H9 (cell line): ENCODE measurements at regions not wholly inside any gene's neighbourhood (a gene's known extent, or its start where the extent isn't known, plus 50 kb on each side); places are given as distances from the start of the nearest gene placed in this dataset.

Experiments
- DNase-seq: peaks from one replicate; pipeline ENCODE4 v3.0.0-alpha.2; 2017
- H2AFZ ChIP-seq: one replicate; pipeline ENCODE4 v1.6.1; 2013; ENCODE audit warnings: mild to moderate bottlenecking, low read length, control low read depth, moderate library complexity
- H2AK5ac ChIP-seq: 2 replicates; pipeline ENCODE4 v1.6.1; 2013; ENCODE audit warnings: low read length, control low read depth, mixed read lengths; ENCODE audit not compliant: insufficient read length
- H2BK120ac ChIP-seq: one replicate; pipeline ENCODE4 v1.6.1; 2013; ENCODE audit warnings: low read depth, mild to moderate bottlenecking, low read length, control low read depth, inconsistent platforms; ENCODE audit not compliant: poor library complexity, severe bottlenecking
- H2BK12ac ChIP-seq: 2 replicates; pipeline ENCODE4 v1.6.1; 2013; ENCODE audit warnings: low read length, control low read depth, mixed read lengths, low read depth; ENCODE audit not compliant: insufficient read length
- H2BK15ac ChIP-seq: 2 replicates; pipeline ENCODE4 v1.6.1; 2013; ENCODE audit warnings: low read depth, low read length, control low read depth
- H2BK20ac ChIP-seq: one replicate; pipeline ENCODE4 v1.6.1; 2013; ENCODE audit warnings: low read depth, mild to moderate bottlenecking, low read length, control low read depth, inconsistent platforms; ENCODE audit not compliant: poor library complexity, severe bottlenecking
- H2BK5ac ChIP-seq: 2 replicates; pipeline ENCODE4 v1.6.1; 2013; ENCODE audit warnings: low read length, control low read depth, mixed read lengths; ENCODE audit not compliant: insufficient read length
- H3K14ac ChIP-seq: 2 replicates; pipeline ENCODE4 v1.6.1; 2013; ENCODE audit warnings: low read length, control low read depth; ENCODE audit not compliant: insufficient read depth
- H3K18ac ChIP-seq: 2 replicates; pipeline ENCODE4 v1.6.1; 2013; ENCODE audit warnings: low read depth, mild to moderate bottlenecking, mixed read lengths, low read length, control low read depth; ENCODE audit not compliant: insufficient read length
- H3K23ac ChIP-seq: 2 replicates; pipeline ENCODE4 v1.6.1; 2013; ENCODE audit warnings: low read length, control low read depth, mixed read lengths, low read depth; ENCODE audit not compliant: insufficient read length
- H3K23me2 ChIP-seq: 2 replicates; pipeline ENCODE4 v1.6.1; 2013; ENCODE audit warnings: low read depth, mild to moderate bottlenecking, mixed read lengths, low read length, control low read depth; ENCODE audit not compliant: insufficient read length, poor library complexity, severe bottlenecking
- H3K27ac ChIP-seq: 2 replicates; pipeline ENCODE4 v1.5.1; 2013; ENCODE audit warnings: low read length, control low read depth, mixed read lengths, low read depth; ENCODE audit not compliant: insufficient read length
- H3K27me3 ChIP-seq: 2 replicates; pipeline ENCODE4 v1.6.1; 2013; ENCODE audit warnings: low read length, control low read depth, inconsistent platforms; ENCODE audit not compliant: insufficient read depth
- H3K4ac ChIP-seq: 2 replicates; pipeline ENCODE4 v1.6.1; 2013; ENCODE audit warnings: low read depth, mild to moderate bottlenecking, control low read depth, inconsistent platforms, low read length, moderate library complexity
- H3K4me1 ChIP-seq: 2 replicates; pipeline ENCODE4 v1.6.1; 2013; ENCODE audit warnings: low read length, control low read depth, inconsistent platforms; ENCODE audit not compliant: insufficient read depth
- H3K4me2 ChIP-seq: 2 replicates; pipeline ENCODE4 v1.6.1; 2013; ENCODE audit warnings: low read length, control low read depth, mixed read lengths; ENCODE audit not compliant: insufficient read length, insufficient read depth
- H3K56ac ChIP-seq: 2 replicates; pipeline ENCODE4 v1.6.1; 2013; ENCODE audit warnings: low read depth, mild to moderate bottlenecking, mixed read lengths, low read length, control low read depth; ENCODE audit not compliant: insufficient read length
- H3K79me1 ChIP-seq: 2 replicates; pipeline ENCODE4 v1.6.1; 2013; ENCODE audit warnings: low read depth, mild to moderate bottlenecking, moderate library complexity, low read length, control low read depth, inconsistent platforms; ENCODE audit not compliant: insufficient read depth, poor library complexity, severe bottlenecking
- H3K79me2 ChIP-seq: 2 replicates; pipeline ENCODE4 v1.6.1; 2013; ENCODE audit warnings: low read length, control low read depth, inconsistent platforms; ENCODE audit not compliant: insufficient read depth
- H3K9ac ChIP-seq: 2 replicates; pipeline ENCODE4 v1.6.1; 2013; ENCODE audit warnings: low read length, control low read depth, mixed read lengths; ENCODE audit not compliant: insufficient read length; ENCODE audit errors: extremely low read depth
- H3K9me3 ChIP-seq: one replicate; pipeline ENCODE4 v1.6.1; 2013; ENCODE audit warnings: low read depth, low read length, inconsistent platforms; ENCODE audit not compliant: control insufficient read depth
- H3T11ph ChIP-seq: one replicate; pipeline ENCODE4 v1.6.1; 2013; ENCODE audit warnings: mild to moderate bottlenecking, low read length, control low read depth, inconsistent platforms
- H4K20me1 ChIP-seq: one replicate; pipeline ENCODE4 v1.6.1; 2013; ENCODE audit not compliant: control insufficient read depth, insufficient read length, insufficient read depth
- H4K5ac ChIP-seq: 2 replicates; pipeline ENCODE4 v1.6.1; 2013; ENCODE audit warnings: low read depth, mild to moderate bottlenecking, mixed read lengths, low read length, control low read depth; ENCODE audit not compliant: insufficient read length
- H4K8ac ChIP-seq: replicated peaks from 2 replicates; pipeline ENCODE4 v1.6.1; 2013; ENCODE audit warnings: low read length, control low read depth, mixed read lengths, low read depth; ENCODE audit not compliant: insufficient read length
- H4K91ac ChIP-seq: 2 replicates; pipeline ENCODE4 v1.6.1; 2013; ENCODE audit warnings: low read depth, mild to moderate bottlenecking, moderate library complexity, mixed read lengths, low read length, control low read depth; ENCODE audit not compliant: insufficient read length
- H3K27ac Mint-ChIP-seq, 3 experiments: 2 replicates in 2 of 3; 3 replicates in 1 of 3; pipeline ENCODE4 v1.8.0; 2020 to 2021; ENCODE audit warnings: mixed read lengths in 3 of 3, mild to moderate bottlenecking in 1 of 3, moderate library complexity in 1 of 3
- H3K27me3 Mint-ChIP-seq: 2 replicates; pipeline ENCODE4 v1.8.0; 2021; ENCODE audit warnings: low read depth, mild to moderate bottlenecking, moderate library complexity, mixed read lengths
- H3K36me3 Mint-ChIP-seq, 3 experiments: 2 replicates in 2 of 3; 3 replicates in 1 of 3; pipeline ENCODE4 v1.8.0; 2020 to 2021; ENCODE audit warnings: low read depth in 3 of 3, mixed read lengths in 3 of 3; ENCODE audit not compliant: insufficient read depth in 1 of 3
- H3K4me1 Mint-ChIP-seq, 2 experiments: 2 replicates each; pipeline ENCODE4 v1.8.0; 2020; ENCODE audit warnings: mixed read lengths in 2 of 2
- H3K4me3 Mint-ChIP-seq, 2 experiments: 2 replicates in 1 of 2; 3 replicates in 1 of 2; pipeline ENCODE4 v1.8.0; 2020 to 2021; ENCODE audit warnings: mild to moderate bottlenecking in 2 of 2, mixed read lengths in 2 of 2, moderate library complexity in 1 of 2
- H3K9me3 Mint-ChIP-seq, 2 experiments: 2 replicates in 1 of 2; 3 replicates in 1 of 2; pipeline ENCODE4 v1.8.0; 2020; ENCODE audit warnings: mild to moderate bottlenecking in 2 of 2, mixed read lengths in 2 of 2, moderate library complexity in 1 of 2
- CTCF ChIP-seq: fragments of 200-600 bp; sonication (generic); conservative IDR thresholded peaks from 3 replicates; pipeline ENCODE4 v1.8.0; 2021; ENCODE audit warnings: antibody characterized with exemption, mild to moderate bottlenecking
- WGBS: extraction: QIAGEN DNeasy Blood & Tissue Kit; methylation state at CpG from one replicate; pipeline ENCODE4 v1.1.7; 2013; ENCODE audit warnings: missing lambda C conversion rate, low lambda C conversion rate, mixed read lengths; ENCODE audit not compliant: insufficient read length; ENCODE audit errors: extremely low coverage; 5-methylcytosine and 5-hydroxymethylcytosine counted together

- H3K23me2 ChIP-seq = no peaks in the 10 kb centered on the region
- H2BK12ac ChIP-seq = no peak overlapping the region
- no peak overlapping the region for H3T11ph ChIP-seq
- WGBS = no CpG with 5 or more reads among the region's 14 CpGs
- H2BK5ac ChIP-seq = no peak overlapping the region
- H3K4me1 ChIP-seq = no peaks in the 10 kb centered on the region
- no peak overlapping the region for H3K56ac ChIP-seq
- no peaks in the 10 kb centered on the region for H3K79me1 ChIP-seq
- H3K14ac ChIP-seq = no peak overlapping the region
- H3K9me3 Mint-ChIP-seq = no peaks in the 10 kb centered on the region
- H3K4me3 Mint-ChIP-seq = no peak overlapping the region
- H4K5ac ChIP-seq = no peak overlapping the region
- no peak overlapping the region for H3K23ac ChIP-seq
- no peak overlapping the region for H3K18ac ChIP-seq
- no peak overlapping the region for H2AFZ ChIP-seq
- H4K20me1 ChIP-seq = no peaks in the 10 kb centered on the region
- H3K9ac ChIP-seq = no peak overlapping the region
- H3K4me2 ChIP-seq = no peak overlapping the region
- no peaks in the 10 kb centered on the region for H3K27me3 Mint-ChIP-seq
- H4K91ac ChIP-seq = no peak overlapping the region
- H4K8ac ChIP-seq = no peak overlapping the region
- no peak overlapping the region for H2BK15ac ChIP-seq
- TF ChIP-seq CTCF = no peak
- H3K4me1 Mint-ChIP-seq = peaks cover 4 to 8% of the 10 kb centered on the region in 2 experiments; a peak in 2 of 4 replicates
- H3K27ac Mint-ChIP-seq = no peak overlapping the region
- H3K4ac ChIP-seq = no peak overlapping the region
- no peaks in the 10 kb centered on the region for H3K27me3 ChIP-seq
- no peak overlapping the region for H2BK120ac ChIP-seq
- H2AK5ac ChIP-seq = no peak overlapping the region
- no peaks in the 10 kb centered on the region for H3K9me3 ChIP-seq
- no peaks in the 10 kb centered on the region for H3K36me3 Mint-ChIP-seq
- DNase-seq = no peak
- no peak overlapping the region for H2BK20ac ChIP-seq
- H3K27ac ChIP-seq = no peak overlapping the region
- no peaks in the 10 kb centered on the region for H3K79me2 ChIP-seq
Measured at GRCh38 chr11:11182261-11182660, 170.8 kb downstream of the CSNK2A3 start.
